ENCODE measurements at regions not wholly inside any gene's neighbourhood (a gene's known extent, or its start where the extent isn't known, plus 50 kb on each side); places are given as distances from the start of the nearest gene placed in this dataset.
"Not testable (repeated sequence)": the region's sequence is repeated elsewhere in the genome, so short reads cannot be mapped to it uniquely, and the experiment has no call there.

GRCh38 chr14:71754422-71755095 lies 177.7 kb upstream of the RGS6 start:
- no peak for TF ChIP-seq CTCF (IDR thresholded peaks at IDR 0.05)
- DNase-seq (ENCODE audit: low spot score): no peak
- no peak for ATAC-seq (ENCODE audit: low FRiP score)

GRCh38 chr14:71758229-71758951 lies 173.8 kb upstream of the RGS6 start:
- DNase-seq (ENCODE audit: low spot score) (no peak), ATAC-seq (ENCODE audit: low FRiP score) (no peak)
- no peak for TF ChIP-seq CTCF (IDR thresholded peaks at IDR 0.05)

GRCh38 chr14:71762575-71762974 lies 169.7 kb upstream of the RGS6 start:
- no peak for ATAC-seq (ENCODE audit: low FRiP score)
- TF ChIP-seq CTCF (IDR thresholded peaks at IDR 0.05): no peak
- no peak for DNase-seq (ENCODE audit: low spot score)

- TF ChIP-seq CTCF (IDR thresholded peaks at IDR 0.05): no peak
- DNase-seq (ENCODE audit: low spot score) (no peak), ATAC-seq (ENCODE audit: low FRiP score) (no peak)
Measured at GRCh38 chr14:71764701-71765382, 167.4 kb upstream of the RGS6 start.

- TF ChIP-seq CTCF (IDR thresholded peaks at IDR 0.05): no peak
- ATAC-seq (ENCODE audit: low FRiP score) (no peak), DNase-seq (ENCODE audit: low spot score) (no peak)
Measured at GRCh38 chr14:71765505-71765904, 166.7 kb upstream of the RGS6 start.

GRCh38 chr14:71770431-71770830 lies 161.8 kb upstream of the RGS6 start:
- no peak for TF ChIP-seq CTCF (IDR thresholded peaks at IDR 0.05)
- no peak for ATAC-seq (ENCODE audit: low FRiP score)
- DNase-seq (ENCODE audit: low spot score): no peak

- not testable (repeated sequence) for ATAC-seq (ENCODE audit: low FRiP score); DNase-seq (ENCODE audit: low spot score)
Measured at GRCh38 chr14:71771421-71771820, 160.8 kb upstream of the RGS6 start.

GRCh38 chr14:71771996-71772395 lies 160.2 kb upstream of the RGS6 start:
- not testable (repeated sequence) for DNase-seq (ENCODE audit: low spot score); ATAC-seq (ENCODE audit: low FRiP score)
